Panc1 (cell line): ENCODE measurements at regions not wholly inside any gene's neighbourhood (a gene's known extent, or its start where the extent isn't known, plus 50 kb on each side); places are given as distances from the start of the nearest gene placed in this dataset.
"Not testable (repeated sequence)": the region's sequence is repeated elsewhere in the genome, so short reads cannot be mapped to it uniquely, and the experiment has no call there.

Experiments
- ATAC-seq: fragments of 200-7000 bp; cut with Tn5 transposase; 2 replicates; pipeline ENCODE4 v1.9.1; 2020; ENCODE audit warnings: mild to moderate bottlenecking, moderate library complexity
- BruUV-seq: library from RNA; stranded (reverse); fragments of 400-500 nt; replicated peaks from 2 replicates; lab custom pipeline; 2021; lab: Mats Ljungman, UMichigan
- CTCF ChIA-PET: fragments of 300-600 bp; sonication (Branson Sonifier 250); formaldehyde crosslinking; loops from one replicate; lab custom pipeline; 2022; ENCODE audit warnings: antibody characterized with exemption; lab: Charles Lee
- POLR2A ChIA-PET: fragments of 300-600 bp; sonication (Branson Sonifier 250); formaldehyde crosslinking; loops from one replicate; lab custom pipeline; 2022; ENCODE audit warnings: antibody characterized with exemption; lab: Charles Lee
- DNase-seq: peaks from one replicate; pipeline ENCODE4 v3.0.0-alpha.2; 2010; ENCODE audit warnings: low read depth, low spot score
- H3K27ac ChIP-seq: 2 replicates; pipeline ENCODE4 v1.5.1; 2011; ENCODE audit warnings: mild to moderate bottlenecking, low read length, inconsistent platforms
- H3K27me3 ChIP-seq: fragments of 200-500 bp; sonication (Bioruptor generic); 2 replicates; pipeline ENCODE4 v1.6.0; 2014; ENCODE audit warnings: low read length, inconsistent platforms; ENCODE audit not compliant: control insufficient read depth, insufficient read depth
- H3K36me3 ChIP-seq: fragments of 200-500 bp; sonication (Bioruptor generic); 2 replicates; pipeline ENCODE4 v1.5.1; 2014; ENCODE audit warnings: inconsistent platforms, mild to moderate bottlenecking, low read length, moderate library complexity; ENCODE audit not compliant: control insufficient read depth, insufficient read depth
- H3K4me1 ChIP-seq: 2 replicates; pipeline ENCODE4 v1.5.1; 2011; ENCODE audit warnings: inconsistent platforms, mild to moderate bottlenecking, low read length, moderate library complexity; ENCODE audit not compliant: control insufficient read depth, insufficient read depth
- H3K4me3 ChIP-seq, 2 experiments: 2 replicates each; pipeline ENCODE4 v1.5.1; 2011 to 2012; ENCODE audit warnings: low read depth in 2 of 2, low read length in 2 of 2, mild to moderate bottlenecking in 2 of 2, inconsistent platforms in 1 of 2, moderate library complexity in 1 of 2
- H3K9me3 ChIP-seq: fragments of 200-500 bp; sonication (Bioruptor generic); 2 replicates; pipeline ENCODE4 v1.5.1; 2014; ENCODE audit warnings: low read depth, mild to moderate bottlenecking, inconsistent platforms, low read length, moderate library complexity; ENCODE audit not compliant: control insufficient read depth, insufficient read depth
- SIN3A ChIP-seq: IDR thresholded peaks from 2 replicates; pipeline ENCODE4 v1.6.1; 2012; ENCODE audit warnings: low read depth, mild to moderate bottlenecking, low read length, moderate library complexity, borderline replicate concordance; ENCODE audit not compliant: insufficient read depth
- TCF7L2 ChIP-seq: IDR thresholded peaks from 2 replicates; pipeline ENCODE4 v1.6.1; 2011; ENCODE audit warnings: mild to moderate bottlenecking, low read depth, low read length, inconsistent platforms
- in situ Hi-C: cut with HindIII; loops from 2 replicates; pipeline ENCODE4 v1.10.0; 2016; ENCODE audit warnings: low sequenced_read_pairs, low pct_unique_long_range_greater_than_20kb
- intact Hi-C: fragments of 100-400 bp; cut with micrococcal nuclease; formaldehyde crosslinking; loops from one replicate; pipeline ENCODE4 v1.10.0; 2022; ENCODE audit not compliant: unreplicated experiment
- TF ChIP-seq, protein P1 (sequence below), 2 experiments: IDR thresholded peaks; 2 replicates each; pipeline ENCODE4 v1.6.1; 2011 to 2012; ENCODE audit warnings: low read depth in 2 of 2, control low read depth in 1 of 2, low read length in 1 of 2, mild to moderate bottlenecking in 1 of 2, moderate library complexity in 1 of 2; ENCODE audit not compliant: insufficient read depth in 1 of 2
- TF ChIP-seq, protein P2 (sequence below): fragments of 450-650 bp; IDR thresholded peaks from 2 replicates; pipeline ENCODE4 v1.5.1; 2017; ENCODE audit warnings: mild to moderate bottlenecking

DNA sequence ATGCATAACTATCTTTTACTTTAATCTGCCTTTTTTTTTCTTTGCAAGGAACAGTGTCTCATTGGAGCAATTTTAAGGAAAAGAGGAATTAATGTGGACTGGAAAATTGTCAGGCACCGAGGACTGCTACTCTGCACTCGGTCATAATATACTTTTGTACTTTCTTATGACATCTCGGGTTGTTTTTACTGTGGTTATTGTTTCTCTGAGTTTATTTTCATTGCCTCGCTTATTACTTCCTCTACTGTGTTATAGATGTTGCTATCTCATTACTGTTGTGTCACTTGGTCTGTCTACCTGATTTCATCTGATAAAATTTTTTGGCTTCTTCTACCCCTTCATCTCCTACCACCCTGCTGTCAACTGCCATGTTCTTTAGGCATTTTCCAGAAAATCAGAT is 213.5 kb upstream of the POU1F1 start:
- no peak for ATAC-seq
- intact Hi-C loops = no loop called here
- Histone ChIP-seq H3K27ac (peak overlapping the region; percentile 35), H3K36me3 (no peaks in the 10 kb centered on the region), H3K4me1 (peaks cover 9% of the 10 kb centered on the region; the same call in 1 of the 2 replicates), H3K9me3 (no peaks in the 10 kb centered on the region), H3K27me3 (no peaks in the 10 kb centered on the region), H3K4me3 (no peak overlapping the region; a peak in 1 of 4 replicates)
- in situ Hi-C loops = no loop called here
- TF ChIP-seq, protein P1, sequence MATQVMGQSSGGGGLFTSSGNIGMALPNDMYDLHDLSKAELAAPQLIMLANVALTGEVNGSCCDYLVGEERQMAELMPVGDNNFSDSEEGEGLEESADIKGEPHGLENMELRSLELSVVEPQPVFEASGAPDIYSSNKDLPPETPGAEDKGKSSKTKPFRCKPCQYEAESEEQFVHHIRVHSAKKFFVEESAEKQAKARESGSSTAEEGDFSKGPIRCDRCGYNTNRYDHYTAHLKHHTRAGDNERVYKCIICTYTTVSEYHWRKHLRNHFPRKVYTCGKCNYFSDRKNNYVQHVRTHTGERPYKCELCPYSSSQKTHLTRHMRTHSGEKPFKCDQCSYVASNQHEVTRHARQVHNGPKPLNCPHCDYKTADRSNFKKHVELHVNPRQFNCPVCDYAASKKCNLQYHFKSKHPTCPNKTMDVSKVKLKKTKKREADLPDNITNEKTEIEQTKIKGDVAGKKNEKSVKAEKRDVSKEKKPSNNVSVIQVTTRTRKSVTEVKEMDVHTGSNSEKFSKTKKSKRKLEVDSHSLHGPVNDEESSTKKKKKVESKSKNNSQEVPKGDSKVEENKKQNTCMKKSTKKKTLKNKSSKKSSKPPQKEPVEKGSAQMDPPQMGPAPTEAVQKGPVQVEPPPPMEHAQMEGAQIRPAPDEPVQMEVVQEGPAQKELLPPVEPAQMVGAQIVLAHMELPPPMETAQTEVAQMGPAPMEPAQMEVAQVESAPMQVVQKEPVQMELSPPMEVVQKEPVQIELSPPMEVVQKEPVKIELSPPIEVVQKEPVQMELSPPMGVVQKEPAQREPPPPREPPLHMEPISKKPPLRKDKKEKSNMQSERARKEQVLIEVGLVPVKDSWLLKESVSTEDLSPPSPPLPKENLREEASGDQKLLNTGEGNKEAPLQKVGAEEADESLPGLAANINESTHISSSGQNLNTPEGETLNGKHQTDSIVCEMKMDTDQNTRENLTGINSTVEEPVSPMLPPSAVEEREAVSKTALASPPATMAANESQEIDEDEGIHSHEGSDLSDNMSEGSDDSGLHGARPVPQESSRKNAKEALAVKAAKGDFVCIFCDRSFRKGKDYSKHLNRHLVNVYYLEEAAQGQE (IDR thresholded peaks at IDR 0.05; ENCODE audit: insufficient read depth in 1 of 2, low read depth in 2 of 2, low read length in 1 of 2) = no peak
- TF ChIP-seq TCF7L2 = peak; percentile 44; the same call in 1 of the 2 replicates
- BruUV-seq = no TSS peak
- ChIA-PET CTCF (no interaction called here), POLR2A (no interaction called here)
- no peak for DNase-seq

DNA sequence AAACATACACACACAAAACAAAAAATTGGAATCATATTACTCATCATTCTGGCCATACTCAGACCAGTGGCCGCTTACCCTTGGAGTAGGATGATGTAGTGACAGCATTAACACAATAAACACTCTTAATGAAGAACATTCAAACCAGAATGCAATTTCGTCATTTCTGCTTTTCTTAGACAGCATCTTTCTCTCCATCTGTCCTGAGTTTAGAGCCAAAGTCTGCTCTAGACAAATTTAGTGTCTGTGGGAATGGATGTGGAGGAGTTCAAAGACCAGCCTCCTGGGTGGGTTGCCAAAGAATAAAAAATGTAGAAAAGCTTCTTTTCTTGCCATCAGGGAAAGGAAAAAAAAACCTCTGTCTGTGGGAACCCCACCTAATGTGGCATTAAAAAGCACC is 212.4 kb upstream of the POU1F1 start:
- no peaks in the 10 kb centered on the region for H3K36me3 ChIP-seq
- peak overlapping the region; percentile 23; the same call in 1 of the 2 replicates for H3K27ac ChIP-seq
- POLR2A ChIA-PET = no interaction called here
- no peak for DNase-seq
- no TSS peak for BruUV-seq
- no peaks in the 10 kb centered on the region for H3K27me3 ChIP-seq
- H3K4me3 ChIP-seq = no peak overlapping the region
- in situ Hi-C loops = no loop called here
- no peaks in the 10 kb centered on the region for H3K9me3 ChIP-seq
- TF ChIP-seq, protein P2, sequence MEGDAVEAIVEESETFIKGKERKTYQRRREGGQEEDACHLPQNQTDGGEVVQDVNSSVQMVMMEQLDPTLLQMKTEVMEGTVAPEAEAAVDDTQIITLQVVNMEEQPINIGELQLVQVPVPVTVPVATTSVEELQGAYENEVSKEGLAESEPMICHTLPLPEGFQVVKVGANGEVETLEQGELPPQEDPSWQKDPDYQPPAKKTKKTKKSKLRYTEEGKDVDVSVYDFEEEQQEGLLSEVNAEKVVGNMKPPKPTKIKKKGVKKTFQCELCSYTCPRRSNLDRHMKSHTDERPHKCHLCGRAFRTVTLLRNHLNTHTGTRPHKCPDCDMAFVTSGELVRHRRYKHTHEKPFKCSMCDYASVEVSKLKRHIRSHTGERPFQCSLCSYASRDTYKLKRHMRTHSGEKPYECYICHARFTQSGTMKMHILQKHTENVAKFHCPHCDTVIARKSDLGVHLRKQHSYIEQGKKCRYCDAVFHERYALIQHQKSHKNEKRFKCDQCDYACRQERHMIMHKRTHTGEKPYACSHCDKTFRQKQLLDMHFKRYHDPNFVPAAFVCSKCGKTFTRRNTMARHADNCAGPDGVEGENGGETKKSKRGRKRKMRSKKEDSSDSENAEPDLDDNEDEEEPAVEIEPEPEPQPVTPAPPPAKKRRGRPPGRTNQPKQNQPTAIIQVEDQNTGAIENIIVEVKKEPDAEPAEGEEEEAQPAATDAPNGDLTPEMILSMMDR = no peak
- TF ChIP-seq, protein P1 (IDR thresholded peaks at IDR 0.05; ENCODE audit: insufficient read depth in 1 of 2, low read depth in 2 of 2, low read length in 1 of 2) = no peak
- no peak for TF ChIP-seq SIN3A
- ATAC-seq = no peak
- CTCF ChIA-PET = no interaction called here
- H3K4me1 ChIP-seq = peaks cover 9% of the 10 kb centered on the region; the same call in 1 of the 2 replicates
- intact Hi-C loops = no loop called here

DNA sequence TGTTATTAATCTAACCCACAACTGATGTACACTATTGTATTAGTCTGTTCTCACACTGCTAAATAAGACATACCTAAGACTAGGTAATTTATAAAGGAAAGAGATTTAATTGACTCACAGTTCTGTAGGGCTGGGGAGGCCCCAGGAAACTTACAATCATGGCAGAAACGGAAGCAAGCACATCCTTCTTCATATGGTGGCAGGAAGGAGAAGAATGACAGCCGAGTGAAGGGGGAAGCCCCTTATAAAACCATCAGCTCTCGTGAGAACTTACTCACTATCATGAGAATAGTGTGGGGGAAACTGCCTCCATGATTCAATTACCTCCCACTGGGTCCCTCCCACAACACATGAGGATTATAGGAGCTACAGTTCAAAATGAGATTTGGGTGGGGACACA is 210.3 kb upstream of the POU1F1 start:
- BruUV-seq = not testable (repeated sequence)

More for the DNA sequence above, 210.3 kb upstream of the POU1F1 start:
- H3K4me1 ChIP-seq, CTCF ChIA-PET, H3K27me3 ChIP-seq, H3K4me3 ChIP-seq, DNase-seq, H3K27ac ChIP-seq, H3K36me3 ChIP-seq, H3K9me3 ChIP-seq, POLR2A ChIA-PET, intact Hi-C loops, in situ Hi-C loops, ATAC-seq: not testable (repeated sequence)
